OCI-LY3 (cell line): ENCODE measurements at regions not wholly inside any gene's neighbourhood (a gene's known extent, or its start where the extent isn't known, plus 50 kb on each side); places are given as distances from the start of the nearest gene placed in this dataset.
A peak's percentile ranks its signal among the peaks of the same experiment; 100 is the strongest.

ENCODE experiments used
- H2AFZ ChIP-seq: fragments of 200-600, 300-600 bp; shearing (Covaris generic); 2 replicates; pipeline ENCODE4 v1.6.0; 2014; ENCODE audit warnings: antibody characterized with exemption, low read depth, low read length
- H3K27ac ChIP-seq: fragments of 200-600, 300-600 bp; sonication (generic); 2 replicates; pipeline ENCODE4 v1.5.1; 2014; ENCODE audit warnings: mild to moderate bottlenecking, low read length, moderate library complexity, mixed read lengths
- H3K27me3 ChIP-seq: fragments of 200-600, 300-600 bp; sonication (generic); 2 replicates; pipeline ENCODE4 v1.6.1; 2014; ENCODE audit warnings: low read depth, low read length, mixed read lengths
- H3K36me3 ChIP-seq: fragments of 200-600, 300-600 bp; sonication (generic); replicated peaks from 2 replicates; pipeline ENCODE3; 2014; ENCODE audit warnings: low read depth, low read length, mixed read lengths
- H3K4me1 ChIP-seq: fragments of 300-600, 200-600 bp; sonication (generic); 2 replicates; pipeline ENCODE4 v1.6.1; 2014; ENCODE audit warnings: low read length, mixed read lengths
- H3K4me2 ChIP-seq: fragments of 200-600, 300-600 bp; sonication (generic); 2 replicates; pipeline ENCODE4 v1.6.1; 2014; ENCODE audit warnings: low read length, mixed read lengths
- H3K4me3 ChIP-seq: fragments of 300-600, 200-600 bp; sonication (generic); 2 replicates; pipeline ENCODE4 v1.5.1; 2014; ENCODE audit warnings: antibody characterized with exemption, mild to moderate bottlenecking, low read length, moderate library complexity
- H3K79me2 ChIP-seq: fragments of 300-600, 200-600 bp; shearing (Covaris generic); 2 replicates; pipeline ENCODE4 v1.6.1; 2014; ENCODE audit warnings: mild to moderate bottlenecking, low read length, mixed read lengths
- H3K9ac ChIP-seq: fragments of 300-600, 200-600 bp; shearing (Covaris generic); 2 replicates; pipeline ENCODE4 v1.6.0; 2014; ENCODE audit warnings: mild to moderate bottlenecking, low read length, moderate library complexity
- H3K9me3 ChIP-seq: fragments of 200-600, 300-600 bp; shearing (Covaris generic); 2 replicates; pipeline ENCODE4 v1.6.1; 2014; ENCODE audit warnings: low read length, mixed read lengths; ENCODE audit not compliant: insufficient read depth
- H4K20me1 ChIP-seq: fragments of 200-600, 300-600 bp; sonication (generic); 2 replicates; pipeline ENCODE4 v1.6.1; 2016; ENCODE audit warnings: low read length, mixed read lengths; ENCODE audit not compliant: insufficient read depth
- EZH2phosphoT487 ChIP-seq: fragments of 200-600 bp; shearing (Covaris generic); IDR thresholded peaks from 2 replicates; pipeline ENCODE4 v1.6.1; 2018; ENCODE audit warnings: antibody characterized with exemption, mixed run types, low read depth
- TF ChIP-seq, protein P1 (sequence below): fragments of 200-600, 300-600 bp; sonication (generic); IDR thresholded peaks from 2 replicates; pipeline ENCODE4 v1.5.1; 2014; ENCODE audit warnings: antibody characterized with exemption, low read length, low read depth

- Histone ChIP-seq H3K4me1 (peaks cover 29% of the 10 kb centered on the region), H4K20me1 (no peaks in the 10 kb centered on the region), H3K27me3 (no peaks in the 10 kb centered on the region), H3K4me2 (no peak overlapping the region), H3K36me3 (no peaks in the 10 kb centered on the region), H3K4me3 (no peak overlapping the region), H3K9ac (no peak overlapping the region), H3K27ac (no peak overlapping the region), H3K79me2 (no peaks in the 10 kb centered on the region), H2AFZ (no peak overlapping the region), H3K9me3 (no peaks in the 10 kb centered on the region)
- TF ChIP-seq, protein P1, sequence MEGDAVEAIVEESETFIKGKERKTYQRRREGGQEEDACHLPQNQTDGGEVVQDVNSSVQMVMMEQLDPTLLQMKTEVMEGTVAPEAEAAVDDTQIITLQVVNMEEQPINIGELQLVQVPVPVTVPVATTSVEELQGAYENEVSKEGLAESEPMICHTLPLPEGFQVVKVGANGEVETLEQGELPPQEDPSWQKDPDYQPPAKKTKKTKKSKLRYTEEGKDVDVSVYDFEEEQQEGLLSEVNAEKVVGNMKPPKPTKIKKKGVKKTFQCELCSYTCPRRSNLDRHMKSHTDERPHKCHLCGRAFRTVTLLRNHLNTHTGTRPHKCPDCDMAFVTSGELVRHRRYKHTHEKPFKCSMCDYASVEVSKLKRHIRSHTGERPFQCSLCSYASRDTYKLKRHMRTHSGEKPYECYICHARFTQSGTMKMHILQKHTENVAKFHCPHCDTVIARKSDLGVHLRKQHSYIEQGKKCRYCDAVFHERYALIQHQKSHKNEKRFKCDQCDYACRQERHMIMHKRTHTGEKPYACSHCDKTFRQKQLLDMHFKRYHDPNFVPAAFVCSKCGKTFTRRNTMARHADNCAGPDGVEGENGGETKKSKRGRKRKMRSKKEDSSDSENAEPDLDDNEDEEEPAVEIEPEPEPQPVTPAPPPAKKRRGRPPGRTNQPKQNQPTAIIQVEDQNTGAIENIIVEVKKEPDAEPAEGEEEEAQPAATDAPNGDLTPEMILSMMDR = no peak
- no peak for TF ChIP-seq EZH2phosphoT487
These were observed 72.9 kb upstream of the LMO1 start for GRCh38 chr11:8336356-8337129.

DNA sequence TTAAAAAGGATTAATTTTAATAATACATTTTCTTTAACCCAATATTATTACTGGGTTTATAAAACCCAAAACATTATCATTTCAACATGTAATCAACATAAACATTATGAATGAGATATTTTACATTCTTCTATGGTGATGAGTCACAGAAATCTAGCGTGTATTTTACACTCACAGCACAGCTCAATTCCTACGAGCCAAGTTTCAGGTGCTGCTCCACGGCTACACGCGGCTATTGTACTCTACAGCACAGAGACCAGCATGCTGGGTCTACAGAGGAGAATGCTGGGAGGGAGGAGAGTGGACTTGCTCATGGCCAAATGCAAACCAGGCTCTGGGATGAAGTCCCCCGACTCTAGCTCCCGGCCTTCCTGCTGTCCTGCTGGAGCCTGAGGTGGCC lies 72.0 kb upstream of the LMO1 start:
- Histone ChIP-seq H3K27ac (no peak overlapping the region), H3K79me2 (no peaks in the 10 kb centered on the region), H3K4me2 (no peak overlapping the region), H4K20me1 (no peaks in the 10 kb centered on the region), H3K4me3 (no peak overlapping the region), H3K27me3 (no peaks in the 10 kb centered on the region), H3K4me1 (peaks cover 31% of the 10 kb centered on the region), H3K9me3 (no peaks in the 10 kb centered on the region), H3K9ac (no peak overlapping the region), H3K36me3 (no peaks in the 10 kb centered on the region), H2AFZ (no peak overlapping the region)
- no peak for TF ChIP-seq EZH2phosphoT487
- TF ChIP-seq, protein P1 = no peak

- no peaks in the 10 kb centered on the region for H3K36me3 ChIP-seq
- H3K79me2 ChIP-seq = no peaks in the 10 kb centered on the region
- H3K4me2 ChIP-seq = no peak overlapping the region
- TF ChIP-seq, protein P1 = no peak
- TF ChIP-seq EZH2phosphoT487 = no peak
- no peaks in the 10 kb centered on the region for H4K20me1 ChIP-seq
- no peaks in the 10 kb centered on the region for H3K27me3 ChIP-seq
- H3K9me3 ChIP-seq = no peaks in the 10 kb centered on the region
- H3K4me3 ChIP-seq = no peak overlapping the region
- H2AFZ ChIP-seq = no peak overlapping the region
- H3K4me1 ChIP-seq = peaks cover 31% of the 10 kb centered on the region
- no peak overlapping the region for H3K27ac ChIP-seq
- H3K9ac ChIP-seq = no peak overlapping the region
These were observed 71.5 kb upstream of the LMO1 start for GRCh38 chr11:8335186-8335585.

GRCh38 chr11:8333811-8334401 lies 70.2 kb upstream of the LMO1 start:
- Histone ChIP-seq H3K4me1 (peaks cover 44% of the 10 kb centered on the region), H3K4me2 (no peak overlapping the region), H2AFZ (no peak overlapping the region), H3K27ac (no peak overlapping the region), H3K9me3 (no peaks in the 10 kb centered on the region), H3K27me3 (no peaks in the 10 kb centered on the region), H3K36me3 (no peaks in the 10 kb centered on the region), H3K4me3 (no peak overlapping the region), H3K9ac (no peak overlapping the region), H3K79me2 (no peaks in the 10 kb centered on the region), H4K20me1 (no peaks in the 10 kb centered on the region)
- TF ChIP-seq EZH2phosphoT487 = no peak
- TF ChIP-seq, protein P1 = peak; percentile 42
